T-helper 2 cell treated with Interferon-gamma antibody and Interleukin-4, amounts not matched to agents 5 μg/mL and 100 μg/mL, for 36 hours (primary cell): ENCODE measurements at regions not wholly inside any gene's neighbourhood (a gene's known extent, or its start where the extent isn't known, plus 50 kb on each side); places are given as distances from the start of the nearest gene placed in this dataset.

ENCODE experiments used
- DNase-seq: peaks from one replicate; pipeline ENCODE4 v3.0.0; 2021; ENCODE audit warnings: low spot score
- H3K27ac Mint-ChIP-seq: one replicate; pipeline ENCODE4 v1.8.0; 2021; ENCODE audit warnings: mild to moderate bottlenecking, mixed read lengths
- H3K27me3 Mint-ChIP-seq: one replicate; pipeline ENCODE4 v1.8.0; 2021; ENCODE audit warnings: low read depth, mixed read lengths
- H3K36me3 Mint-ChIP-seq: one replicate; pipeline ENCODE4 v1.8.0; 2021; ENCODE audit warnings: low read depth, mixed read lengths
- H3K4me1 Mint-ChIP-seq: one replicate; pipeline ENCODE4 v1.8.0; 2021; ENCODE audit warnings: low read depth, mixed read lengths
- H3K4me3 Mint-ChIP-seq: one replicate; pipeline ENCODE4 v1.8.0; 2022; ENCODE audit warnings: mild to moderate bottlenecking, moderate library complexity, mixed read lengths
- H3K9me3 Mint-ChIP-seq: one replicate; pipeline ENCODE4 v1.8.0; 2021; ENCODE audit warnings: mixed read lengths

GRCh38 chr9:86434039-86434726 is 80.0 kb upstream of the TUT7 start:
- no peak for DNase-seq
- H3K4me3 Mint-ChIP-seq = no peak overlapping the region
- no peaks in the 10 kb centered on the region for H3K36me3 Mint-ChIP-seq
- H3K27me3 Mint-ChIP-seq = no peaks in the 10 kb centered on the region
- H3K9me3 Mint-ChIP-seq = no peaks in the 10 kb centered on the region
- H3K27ac Mint-ChIP-seq = no peak overlapping the region
- no peaks in the 10 kb centered on the region for H3K4me1 Mint-ChIP-seq

DNA sequence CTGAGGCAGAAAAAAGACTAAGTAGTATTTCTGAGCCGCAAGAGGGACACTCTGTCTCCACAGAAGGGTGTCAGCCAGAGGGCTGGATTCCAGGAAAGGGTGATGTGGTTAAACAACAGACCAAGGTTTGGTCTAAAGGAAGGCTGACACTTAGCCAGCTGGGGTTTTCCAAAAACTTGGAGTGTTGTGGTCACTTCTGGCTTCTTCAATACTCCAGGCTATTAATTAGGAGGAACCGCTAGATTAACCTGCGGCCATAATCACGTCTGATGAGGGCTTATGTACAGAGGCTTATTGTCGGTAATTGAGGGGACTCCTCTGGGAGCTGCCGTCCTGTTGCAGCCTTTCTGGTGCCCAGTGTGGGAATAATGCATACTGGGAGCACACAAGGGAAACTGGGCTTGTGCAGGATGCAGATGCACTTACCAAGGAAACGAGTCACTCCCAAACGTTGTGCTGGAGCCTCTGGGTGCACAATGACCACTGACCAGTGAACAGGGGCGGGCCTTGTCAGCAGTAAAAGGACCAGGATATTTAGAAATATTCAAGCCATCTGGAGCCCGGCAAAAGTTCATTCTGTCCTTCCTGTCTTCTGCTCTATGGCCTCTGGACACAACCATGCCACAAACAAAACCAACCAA is 70.2 kb upstream of the TUT7 start:
- no peak for DNase-seq
- H3K9me3 Mint-ChIP-seq = no peaks in the 10 kb centered on the region
- no peak overlapping the region for H3K4me3 Mint-ChIP-seq
- H3K4me1 Mint-ChIP-seq = no peaks in the 10 kb centered on the region
- H3K36me3 Mint-ChIP-seq = no peaks in the 10 kb centered on the region
- peaks cover 2% of the 10 kb centered on the region for H3K27me3 Mint-ChIP-seq
- H3K27ac Mint-ChIP-seq = no peak overlapping the region

DNA sequence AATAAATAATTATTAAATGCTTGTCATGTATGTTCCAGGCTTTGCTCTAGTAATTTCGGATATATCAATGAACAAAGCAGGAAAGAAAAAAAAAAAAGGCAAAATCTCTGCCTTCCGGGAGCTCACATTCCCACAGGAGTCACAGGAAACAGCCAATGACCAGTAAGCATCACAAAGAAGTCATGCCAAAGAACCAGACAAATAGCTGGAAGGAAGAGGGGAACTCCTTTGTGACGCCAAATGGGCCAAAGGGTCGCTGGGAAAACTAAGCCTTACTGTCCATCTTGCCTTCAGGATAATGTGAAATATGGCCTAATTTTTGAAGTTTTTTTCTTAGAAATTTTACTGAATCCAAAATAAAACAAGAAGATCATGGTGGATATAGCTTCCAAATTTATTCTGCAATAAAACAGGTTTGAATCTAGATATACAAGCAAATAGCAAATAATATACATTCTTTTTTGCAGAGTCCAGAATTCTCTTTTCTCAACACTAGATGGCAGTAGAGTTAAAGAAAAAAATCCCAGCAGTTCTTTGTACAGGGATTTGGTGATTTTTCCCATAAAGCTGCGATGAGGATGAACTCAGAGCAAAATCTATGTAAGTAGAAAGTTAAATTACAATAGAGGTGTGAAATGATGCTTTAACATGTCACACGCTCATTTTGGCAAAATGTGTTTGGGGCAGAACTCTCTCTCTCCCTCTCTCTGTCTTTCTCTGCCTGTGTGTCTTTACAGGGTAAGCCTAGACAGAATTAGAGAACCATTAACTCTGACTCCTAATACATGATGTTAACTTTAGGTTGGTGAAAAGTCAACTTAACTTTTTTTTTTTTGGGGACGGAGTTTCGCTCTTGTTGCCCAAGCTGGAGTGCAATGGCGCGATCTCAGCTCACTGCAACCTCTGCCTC is 60.0 kb upstream of the TUT7 start:
- no peak overlapping the region for H3K27ac Mint-ChIP-seq
- no peak overlapping the region for H3K4me3 Mint-ChIP-seq
- no peak for DNase-seq
- no peaks in the 10 kb centered on the region for H3K4me1 Mint-ChIP-seq
- H3K27me3 Mint-ChIP-seq = peaks cover 7% of the 10 kb centered on the region
- no peaks in the 10 kb centered on the region for H3K36me3 Mint-ChIP-seq
- H3K9me3 Mint-ChIP-seq = no peaks in the 10 kb centered on the region

- Mint-ChIP-seq H3K4me3 (no peak overlapping the region), H3K4me1 (peaks cover 4% of the 10 kb centered on the region), H3K27ac (no peak overlapping the region)
These were observed 56.1 kb upstream of the TUT7 start for GRCh38 chr9:86410281-86410680.

GRCh38 chr9:86408121-86408520 is 53.9 kb upstream of the TUT7 start:
- Mint-ChIP-seq H3K4me1 (peaks cover 4% of the 10 kb centered on the region), H3K27me3 (peaks cover 2% of the 10 kb centered on the region), H3K27ac (no peak overlapping the region), H3K9me3 (no peaks in the 10 kb centered on the region), H3K4me3 (no peak overlapping the region), H3K36me3 (no peaks in the 10 kb centered on the region)
- no peak for DNase-seq

More at GRCh38 chr9:86410281-86410680, 56.1 kb upstream of the TUT7 start:
- H3K27me3 Mint-ChIP-seq = peaks cover 4% of the 10 kb centered on the region
- H3K9me3 Mint-ChIP-seq = no peaks in the 10 kb centered on the region
- no peak for DNase-seq
- no peaks in the 10 kb centered on the region for H3K36me3 Mint-ChIP-seq

GRCh38 chr9:86407022-86407421 is 52.8 kb upstream of the TUT7 start:
- Mint-ChIP-seq H3K4me1 (peaks cover 7% of the 10 kb centered on the region), H3K4me3 (no peak overlapping the region), H3K27ac (no peak overlapping the region), H3K27me3 (peaks cover 2% of the 10 kb centered on the region), H3K9me3 (no peaks in the 10 kb centered on the region), H3K36me3 (no peaks in the 10 kb centered on the region)
- DNase-seq = peak; percentile 7

- Mint-ChIP-seq H3K27ac (no peak overlapping the region), H3K9me3 (no peaks in the 10 kb centered on the region), H3K36me3 (no peaks in the 10 kb centered on the region), H3K4me1 (peaks cover 7% of the 10 kb centered on the region), H3K4me3 (no peak overlapping the region), H3K27me3 (peaks cover under 1% of the 10 kb centered on the region)
- DNase-seq = no peak
These were observed 52.2 kb upstream of the TUT7 start for GRCh38 chr9:86406366-86406765.

GRCh38 chr9:86405926-86406325 is 51.7 kb upstream of the TUT7 start:
- Mint-ChIP-seq H3K36me3 (no peaks in the 10 kb centered on the region), H3K9me3 (no peaks in the 10 kb centered on the region), H3K4me3 (no peak overlapping the region), H3K27me3 (no peaks in the 10 kb centered on the region), H3K27ac (no peak overlapping the region), H3K4me1 (peaks cover 7% of the 10 kb centered on the region)
- peak; percentile 27 for DNase-seq

GRCh38 chr9:86405086-86405491 is 50.9 kb upstream of the TUT7 start:
- no peak overlapping the region for H3K27ac Mint-ChIP-seq
- no peaks in the 10 kb centered on the region for H3K36me3 Mint-ChIP-seq
- no peak overlapping the region for H3K4me3 Mint-ChIP-seq
- no peaks in the 10 kb centered on the region for H3K27me3 Mint-ChIP-seq
- H3K9me3 Mint-ChIP-seq = no peaks in the 10 kb centered on the region
- no peak for DNase-seq
- peaks cover 7% of the 10 kb centered on the region for H3K4me1 Mint-ChIP-seq
